ENCODE measurements at regions not wholly inside any gene's neighbourhood (a gene's known extent, or its start where the extent isn't known, plus 50 kb on each side); places are given as distances from the start of the nearest gene placed in this dataset.

DNA sequence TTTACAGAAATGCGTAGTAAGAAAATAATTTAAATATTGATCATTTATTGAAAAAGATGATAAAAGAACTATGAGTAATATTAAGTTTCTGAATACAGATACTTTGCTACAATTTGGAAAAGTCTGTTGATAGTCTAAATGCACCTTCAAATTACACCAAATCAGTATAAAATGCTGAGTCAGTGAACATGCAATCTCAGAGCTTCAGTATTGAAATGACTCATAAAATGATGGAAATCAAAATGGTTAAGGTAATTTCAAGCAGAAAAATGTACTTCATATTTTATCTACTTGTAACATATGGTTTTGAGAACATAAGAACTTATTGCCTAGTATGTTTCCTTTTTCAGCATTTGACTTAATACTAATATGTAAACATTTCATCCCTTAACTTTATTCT is 448.2 kb downstream of the PCDH10 start:
- DNase-seq (ENCODE audit: low spot score in 2 of 2), result no peak
- Histone ChIP-seq H3K27ac (no peak overlapping the region), H3K9me3 (no peaks in the 10 kb centered on the region), H3K4me3 (no peak overlapping the region), H3K36me3 (no peaks in the 10 kb centered on the region), H3K27me3 (no peaks in the 10 kb centered on the region), H3K4me1 (no peaks in the 10 kb centered on the region)
- TF ChIP-seq POLR2AphosphoS5 (IDR thresholded peaks at IDR 0.05) (no peak), POLR2A (IDR thresholded peaks at IDR 0.05) (no peak)
- TF ChIP-seq, protein P1, sequence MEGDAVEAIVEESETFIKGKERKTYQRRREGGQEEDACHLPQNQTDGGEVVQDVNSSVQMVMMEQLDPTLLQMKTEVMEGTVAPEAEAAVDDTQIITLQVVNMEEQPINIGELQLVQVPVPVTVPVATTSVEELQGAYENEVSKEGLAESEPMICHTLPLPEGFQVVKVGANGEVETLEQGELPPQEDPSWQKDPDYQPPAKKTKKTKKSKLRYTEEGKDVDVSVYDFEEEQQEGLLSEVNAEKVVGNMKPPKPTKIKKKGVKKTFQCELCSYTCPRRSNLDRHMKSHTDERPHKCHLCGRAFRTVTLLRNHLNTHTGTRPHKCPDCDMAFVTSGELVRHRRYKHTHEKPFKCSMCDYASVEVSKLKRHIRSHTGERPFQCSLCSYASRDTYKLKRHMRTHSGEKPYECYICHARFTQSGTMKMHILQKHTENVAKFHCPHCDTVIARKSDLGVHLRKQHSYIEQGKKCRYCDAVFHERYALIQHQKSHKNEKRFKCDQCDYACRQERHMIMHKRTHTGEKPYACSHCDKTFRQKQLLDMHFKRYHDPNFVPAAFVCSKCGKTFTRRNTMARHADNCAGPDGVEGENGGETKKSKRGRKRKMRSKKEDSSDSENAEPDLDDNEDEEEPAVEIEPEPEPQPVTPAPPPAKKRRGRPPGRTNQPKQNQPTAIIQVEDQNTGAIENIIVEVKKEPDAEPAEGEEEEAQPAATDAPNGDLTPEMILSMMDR (IDR thresholded peaks at IDR 0.05), result no peak
- intact Hi-C loops (cut with DNase I; ENCODE audit: low total_unique reads), result no loop called here

DNA sequence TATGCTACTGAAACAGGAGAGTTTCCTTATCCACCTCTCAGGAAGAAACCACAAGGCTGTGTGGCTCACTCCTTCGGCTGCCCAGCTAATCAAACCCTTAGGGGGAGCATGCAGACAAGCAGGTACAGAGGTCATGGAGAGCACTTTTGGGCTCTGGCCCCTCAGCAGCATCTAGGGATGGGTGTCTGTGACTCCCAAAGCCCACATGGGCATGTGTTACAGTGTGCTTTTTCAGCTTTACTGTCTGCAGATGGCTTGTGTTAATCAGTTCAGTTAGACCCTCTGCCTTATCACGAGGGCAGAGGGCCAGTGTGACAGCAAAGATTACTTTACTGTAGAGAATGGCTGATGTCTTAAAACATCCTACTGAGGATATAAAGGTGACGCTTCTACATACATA is 447.4 kb downstream of the PCDH10 start:
- TF ChIP-seq, protein P1 (IDR thresholded peaks at IDR 0.05), result no peak
- TF ChIP-seq POLR2AphosphoS5 (IDR thresholded peaks at IDR 0.05) (no peak), POLR2A (IDR thresholded peaks at IDR 0.05) (no peak)
- H3K9me3 ChIP-seq, result no peaks in the 10 kb centered on the region
- H3K36me3 ChIP-seq, result no peaks in the 10 kb centered on the region
- intact Hi-C loops (cut with DNase I; ENCODE audit: low total_unique reads), result no loop called here
- no peak overlapping the region for H3K27ac ChIP-seq
- H3K27me3 ChIP-seq, result no peaks in the 10 kb centered on the region
- H3K4me1 ChIP-seq, result no peaks in the 10 kb centered on the region
- DNase-seq (ENCODE audit: low spot score in 2 of 2), result no peak
- H3K4me3 ChIP-seq, result no peak overlapping the region

DNA sequence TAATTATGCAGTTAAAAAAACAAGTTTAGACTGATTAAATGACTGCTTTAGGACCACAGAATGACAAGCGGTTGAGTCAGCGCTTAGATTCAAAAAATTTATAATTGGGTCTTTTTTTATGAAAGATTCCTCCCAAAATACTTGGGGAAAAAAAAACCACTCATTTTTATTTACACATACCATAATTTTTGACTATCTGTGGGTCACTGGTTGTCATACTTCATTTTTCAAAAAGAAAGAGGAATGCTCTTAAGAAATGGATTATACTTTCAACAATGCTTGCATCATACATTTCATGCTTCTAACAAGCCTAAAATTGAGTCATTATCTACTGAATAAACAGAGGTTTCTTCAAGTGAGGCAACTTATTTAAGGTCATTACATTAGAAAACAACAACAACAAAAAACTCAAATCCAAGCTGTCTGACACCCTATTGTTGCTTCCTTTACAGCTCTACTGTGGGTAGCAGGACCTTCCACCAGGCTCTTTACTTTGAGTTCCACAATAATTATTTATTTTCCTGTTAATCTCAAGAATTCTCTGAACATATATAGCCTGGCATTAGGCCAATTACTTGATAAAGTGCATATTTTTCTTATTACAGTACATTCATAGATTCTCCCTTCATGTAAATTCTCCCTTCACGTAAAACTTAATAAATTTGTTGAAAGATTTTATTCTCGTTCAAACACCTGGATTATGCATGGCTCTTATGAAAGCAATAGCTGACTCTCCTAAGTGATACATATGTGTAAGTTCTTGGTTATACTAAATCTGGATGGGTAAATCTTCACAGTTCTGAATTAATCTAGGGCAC is 445.5 kb downstream of the PCDH10 start:
- Histone ChIP-seq H3K36me3 (no peaks in the 10 kb centered on the region), H3K4me3 (no peak overlapping the region), H3K27me3 (no peaks in the 10 kb centered on the region), H3K9me3 (no peaks in the 10 kb centered on the region), H3K4me1 (no peaks in the 10 kb centered on the region), H3K27ac (no peak overlapping the region)
- intact Hi-C loops (cut with DNase I; ENCODE audit: low total_unique reads), result no loop called here
- TF ChIP-seq POLR2A (IDR thresholded peaks at IDR 0.05) (no peak), POLR2AphosphoS5 (IDR thresholded peaks at IDR 0.05) (no peak)
- TF ChIP-seq, protein P1 (IDR thresholded peaks at IDR 0.05), result no peak
- no peak for DNase-seq (ENCODE audit: low spot score in 2 of 2)

DNA sequence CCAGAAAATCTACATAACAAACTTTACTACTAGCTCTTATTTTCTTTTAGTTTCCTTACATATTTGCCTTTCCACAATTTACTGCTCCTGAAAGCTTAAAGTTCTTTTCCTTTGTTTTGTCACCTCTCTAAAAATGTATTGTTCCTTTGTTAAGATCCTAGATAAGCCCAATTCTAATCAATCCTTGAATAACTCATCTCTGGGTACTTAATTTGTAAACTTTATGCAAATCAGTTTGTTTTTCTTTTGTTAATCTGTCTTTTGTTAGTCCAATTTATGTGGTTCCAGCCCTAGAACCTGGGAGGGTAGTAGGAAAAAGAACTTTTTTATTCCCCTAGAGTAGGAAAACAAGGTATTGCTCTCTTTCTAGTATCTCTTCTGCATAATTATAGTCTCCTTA is 444.7 kb downstream of the PCDH10 start:
- TF ChIP-seq POLR2A (IDR thresholded peaks at IDR 0.05) (no peak), POLR2AphosphoS5 (IDR thresholded peaks at IDR 0.05) (no peak)
- H3K27ac ChIP-seq, result no peak overlapping the region
- no peaks in the 10 kb centered on the region for H3K9me3 ChIP-seq
- H3K4me1 ChIP-seq, result no peaks in the 10 kb centered on the region
- no peaks in the 10 kb centered on the region for H3K36me3 ChIP-seq
- no peak for DNase-seq (ENCODE audit: low spot score in 2 of 2)
- intact Hi-C loops (cut with DNase I; ENCODE audit: low total_unique reads), result no loop called here
- H3K27me3 ChIP-seq, result no peaks in the 10 kb centered on the region
- no peak overlapping the region for H3K4me3 ChIP-seq

DNA sequence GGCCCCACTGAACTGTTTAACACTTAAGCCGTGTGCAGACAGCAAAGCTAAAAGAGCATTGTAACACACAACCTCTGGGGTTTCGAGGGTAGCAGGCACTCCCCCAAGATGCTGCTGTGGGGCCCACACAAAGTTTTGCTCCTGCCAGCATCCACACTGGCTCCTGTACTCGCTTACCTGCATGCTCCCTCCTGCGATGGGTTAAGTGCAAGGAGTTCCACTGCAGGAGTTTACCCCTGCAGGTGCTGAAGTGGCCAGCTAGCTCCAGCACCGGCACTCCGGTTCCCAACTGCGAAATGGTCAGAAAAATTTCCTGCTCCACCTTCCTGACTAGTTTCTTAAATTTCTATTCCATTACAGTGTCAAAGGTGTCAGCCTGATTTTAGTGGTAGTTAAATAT is 443.5 kb downstream of the PCDH10 start:
- TF ChIP-seq, protein P1 (IDR thresholded peaks at IDR 0.05), result no peak
- TF ChIP-seq POLR2AphosphoS5 (IDR thresholded peaks at IDR 0.05), result no peak
- TF ChIP-seq POLR2A (IDR thresholded peaks at IDR 0.05), result no peak
- no peaks in the 10 kb centered on the region for H3K4me1 ChIP-seq
- no peak for DNase-seq (ENCODE audit: low spot score in 2 of 2)
- H3K27ac ChIP-seq, result no peak overlapping the region
- no peaks in the 10 kb centered on the region for H3K36me3 ChIP-seq
- intact Hi-C loops (cut with DNase I; ENCODE audit: low total_unique reads), result no loop called here
- H3K9me3 ChIP-seq, result no peaks in the 10 kb centered on the region
- no peaks in the 10 kb centered on the region for H3K27me3 ChIP-seq
- no peak overlapping the region for H3K4me3 ChIP-seq

Measured in breast epithelium (tissue), 4 donors.